ENCODE measurements at regions not wholly inside any gene's neighbourhood (a gene's known extent, or its start where the extent isn't known, plus 50 kb on each side); places are given as distances from the start of the nearest gene placed in this dataset.

DNA sequence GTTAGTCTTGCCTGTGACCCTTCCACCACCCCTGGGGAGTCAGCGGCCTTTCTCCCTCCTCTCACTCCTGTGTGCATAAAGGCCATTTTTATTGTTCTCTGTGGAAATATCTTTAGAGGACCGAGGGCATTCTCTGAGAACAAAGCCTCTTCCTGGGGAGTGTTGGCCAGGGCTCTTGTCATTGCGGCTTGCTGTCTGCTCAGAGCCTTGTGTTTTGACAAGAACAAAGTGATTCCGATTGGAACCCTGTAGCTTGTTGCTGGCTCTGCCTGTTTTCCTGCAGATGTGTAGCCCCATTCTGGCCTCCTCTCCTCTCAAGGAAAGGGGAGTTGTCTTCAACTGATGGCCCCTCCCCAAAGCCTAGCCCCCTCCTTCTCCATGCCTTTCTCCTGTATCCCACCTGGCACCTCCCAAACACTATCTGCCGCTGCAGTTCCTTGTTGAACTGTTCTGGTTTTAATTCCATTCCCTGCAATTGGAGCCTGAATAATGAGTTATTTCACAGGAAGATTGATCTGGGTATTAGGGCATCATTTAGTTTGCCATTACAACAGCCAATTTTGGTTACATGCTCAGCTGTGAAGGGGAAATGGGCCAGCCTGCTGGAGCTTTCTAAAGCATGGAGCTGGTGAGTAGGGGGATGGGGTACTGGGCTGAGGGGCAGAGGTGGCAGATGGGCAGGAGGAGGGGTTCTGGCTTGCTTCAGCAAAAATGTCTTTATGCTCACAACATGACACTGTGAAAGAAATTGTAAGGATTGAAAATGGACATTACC is 252.5 kb downstream of the LRFN2 start:
- H3K27ac ChIP-seq = no peak overlapping the region
- DNase-seq = no peak
- no peaks in the 10 kb centered on the region for H3K27me3 ChIP-seq
- no peak overlapping the region for H3K4me3 ChIP-seq
- no peak overlapping the region for H3K9ac ChIP-seq (ENCODE audit: low read depth in 2 of 2, low read length in 2 of 2)
- intact Hi-C loops (cut with DNase I) = no loop called here
- no peaks in the 10 kb centered on the region for H3K4me1 ChIP-seq
- H3K36me3 ChIP-seq = no peaks in the 10 kb centered on the region
- no peaks in the 10 kb centered on the region for H3K9me3 ChIP-seq
- TF ChIP-seq CTCF (IDR thresholded peaks at IDR 0.05) = no peak

DNA sequence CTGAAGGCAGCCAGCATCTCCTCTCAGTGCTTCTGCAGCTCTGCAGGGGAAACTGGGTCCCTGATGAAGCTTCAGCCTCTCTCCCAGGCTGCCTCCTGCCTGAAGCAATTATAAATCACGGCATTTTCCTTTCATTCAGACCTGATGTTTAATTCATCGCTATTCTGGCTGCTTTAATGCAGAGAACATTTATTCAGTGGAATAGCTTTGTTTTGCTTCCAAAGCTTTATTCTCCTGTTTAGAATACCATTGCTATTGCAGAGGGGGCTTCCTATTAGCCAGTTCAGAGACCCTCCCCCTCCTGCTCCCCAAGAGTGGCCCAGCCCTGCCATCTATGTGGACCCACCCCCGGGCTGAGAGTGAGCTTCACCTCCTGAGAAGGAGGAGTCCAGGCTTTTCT is 255.6 kb downstream of the LRFN2 start:
- H3K27ac ChIP-seq = no peak overlapping the region
- H3K9me3 ChIP-seq = no peaks in the 10 kb centered on the region
- H3K9ac ChIP-seq (ENCODE audit: low read depth in 2 of 2, low read length in 2 of 2) = no peak overlapping the region
- H3K4me3 ChIP-seq = no peak overlapping the region
- TF ChIP-seq CTCF (IDR thresholded peaks at IDR 0.05) = no peak
- DNase-seq = no peak
- H3K27me3 ChIP-seq = no peaks in the 10 kb centered on the region
- H3K36me3 ChIP-seq = no peaks in the 10 kb centered on the region
- intact Hi-C loops (cut with DNase I) = no loop called here
- no peaks in the 10 kb centered on the region for H3K4me1 ChIP-seq

GRCh38 chr6:40330301-40330721 is 256.9 kb downstream of the LRFN2 start:
- intact Hi-C loops (cut with DNase I) = no loop called here
- Histone ChIP-seq H3K27ac (no peak overlapping the region), H3K36me3 (no peaks in the 10 kb centered on the region), H3K9ac (ENCODE audit: low read depth in 2 of 2, low read length in 2 of 2) (no peak overlapping the region), H3K9me3 (no peaks in the 10 kb centered on the region), H3K27me3 (no peaks in the 10 kb centered on the region), H3K4me3 (no peak overlapping the region), H3K4me1 (no peaks in the 10 kb centered on the region)
- TF ChIP-seq CTCF (IDR thresholded peaks at IDR 0.05) = no peak
- DNase-seq = no peak

DNA sequence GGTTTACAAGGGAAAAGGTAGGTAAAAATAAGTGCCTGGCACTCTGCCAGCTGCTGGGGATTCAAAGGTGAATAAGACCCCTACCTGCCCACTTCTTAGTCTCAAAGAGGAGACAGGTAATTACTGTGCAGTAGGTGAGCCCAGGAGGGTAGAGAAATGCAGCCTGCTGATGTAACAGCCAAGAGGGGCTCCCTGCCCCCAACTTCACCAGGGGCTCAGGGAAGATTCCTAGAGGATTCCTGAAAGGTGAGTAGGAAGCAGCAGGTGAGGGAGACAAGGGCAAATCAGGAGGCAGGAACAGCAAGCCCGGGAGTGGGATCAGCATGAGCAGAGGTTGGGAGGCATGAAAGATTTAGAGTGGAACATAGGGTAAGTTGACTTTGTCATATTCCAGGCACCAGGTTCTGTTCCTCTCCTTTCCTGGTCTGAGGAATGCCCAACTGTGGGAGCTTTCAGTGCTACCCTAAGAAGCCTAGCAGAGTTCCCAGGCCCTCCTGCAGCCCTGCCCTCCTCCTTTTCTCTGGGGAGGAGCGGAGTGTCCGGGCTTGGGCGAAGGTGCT is 258.1 kb downstream of the LRFN2 start:
- no peaks in the 10 kb centered on the region for H3K9me3 ChIP-seq
- H3K27ac ChIP-seq = no peak overlapping the region
- H3K4me3 ChIP-seq = no peak overlapping the region
- no peaks in the 10 kb centered on the region for H3K4me1 ChIP-seq
- H3K27me3 ChIP-seq = no peaks in the 10 kb centered on the region
- H3K36me3 ChIP-seq = no peaks in the 10 kb centered on the region
- no peak for DNase-seq
- intact Hi-C loops (cut with DNase I) = loop anchor here (5.0 kb wide), 2 partner anchors 258 to 518 kb away; partner anchors contain the start of gene LRFN2
- no peak overlapping the region for H3K9ac ChIP-seq (ENCODE audit: low read depth in 2 of 2, low read length in 2 of 2)
- no peak for TF ChIP-seq CTCF (IDR thresholded peaks at IDR 0.05)

DNA sequence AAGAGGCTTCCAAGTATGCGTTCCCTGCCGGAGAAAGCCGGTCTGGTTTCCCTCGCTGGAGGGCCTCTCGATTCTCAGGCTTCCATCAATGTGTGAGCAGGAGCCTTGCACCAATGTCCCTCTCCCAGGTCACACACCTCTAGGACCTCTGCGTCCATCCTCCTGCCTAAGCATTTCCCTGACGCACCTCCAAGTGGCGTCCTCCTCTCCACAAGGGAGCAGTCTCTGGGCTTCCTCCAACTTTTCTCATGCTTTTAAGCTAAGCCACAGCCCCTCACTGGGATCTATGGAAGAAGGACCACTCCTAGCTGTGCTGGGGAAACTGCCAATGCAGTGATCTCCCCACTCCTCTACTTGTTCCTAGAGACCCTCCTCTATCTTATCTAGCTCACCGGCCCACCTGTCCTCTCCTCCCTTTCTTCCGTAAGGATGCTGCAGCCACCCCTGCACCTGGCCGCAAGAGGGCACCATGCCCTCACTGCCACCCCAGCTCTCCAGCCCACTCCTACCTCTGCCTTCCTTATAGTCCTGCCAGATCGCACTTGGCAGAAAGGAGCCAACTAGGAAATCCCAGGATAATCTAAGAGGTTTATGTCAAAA is 258.7 kb downstream of the LRFN2 start:
- no peak overlapping the region for H3K27ac ChIP-seq
- H3K9ac ChIP-seq (ENCODE audit: low read depth in 2 of 2, low read length in 2 of 2) = no peak overlapping the region
- H3K27me3 ChIP-seq = no peaks in the 10 kb centered on the region
- H3K36me3 ChIP-seq = no peaks in the 10 kb centered on the region
- no peak overlapping the region for H3K4me3 ChIP-seq
- DNase-seq = peak; percentile 42
- intact Hi-C loops (cut with DNase I) = loop anchor here (5.0 kb wide), 2 partner anchors 259 to 519 kb away; partner anchors contain the start of gene LRFN2
- H3K4me1 ChIP-seq = no peaks in the 10 kb centered on the region
- H3K9me3 ChIP-seq = no peaks in the 10 kb centered on the region
- TF ChIP-seq CTCF (IDR thresholded peaks at IDR 0.05) = peak; percentile 68
